ENCODE measurements at regions not wholly inside any gene's neighbourhood (a gene's known extent, or its start where the extent isn't known, plus 50 kb on each side); places are given as distances from the start of the nearest gene placed in this dataset.
A peak's percentile ranks its signal among the peaks of the same experiment; 100 is the strongest.

DNA sequence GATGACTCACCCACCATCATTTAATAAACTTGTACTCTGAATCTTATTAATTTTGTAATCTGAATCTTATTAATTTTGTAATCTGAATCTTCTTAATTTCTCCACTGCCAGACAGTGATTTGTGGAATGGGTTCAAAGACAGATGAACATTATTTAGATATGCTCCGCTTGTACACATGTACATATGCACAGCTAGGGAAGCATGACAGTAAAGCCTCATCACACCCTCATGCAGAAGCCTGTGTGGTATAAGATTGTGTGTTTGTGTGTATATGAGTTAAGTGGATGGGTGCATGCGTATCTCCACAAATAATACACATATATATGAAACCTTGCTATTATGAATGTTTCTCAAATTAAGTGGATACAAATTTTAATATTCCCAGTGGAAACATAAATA, 318.5 kb upstream of the SFRP2 start:
- DNase-seq (ENCODE audit: low read depth in 1 of 2, low spot score in 1 of 2), result no peak

DNA sequence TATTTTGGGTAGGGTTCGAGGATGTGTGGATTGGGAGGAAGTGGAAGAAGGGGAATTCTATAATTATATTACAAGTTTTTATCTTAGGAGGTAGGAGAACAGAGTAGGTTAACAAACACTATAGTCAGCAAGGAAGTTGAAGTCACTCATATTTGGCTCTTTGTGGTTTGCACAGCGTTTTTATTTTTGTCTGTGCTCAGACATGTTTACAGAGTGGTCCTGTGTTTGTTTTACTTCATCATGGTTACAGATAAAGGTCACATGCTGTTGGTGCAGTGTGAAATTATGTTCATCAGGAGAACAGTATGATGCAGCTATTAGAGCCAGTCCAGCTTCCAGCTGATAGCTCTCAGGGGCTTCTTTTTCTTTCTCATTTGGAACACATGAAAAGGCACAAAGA, 299.9 kb upstream of the SFRP2 start:
- no peak for DNase-seq (ENCODE audit: low read depth in 1 of 2, low spot score in 1 of 2)

GRCh38 chr4:154086247-154086646, 297.4 kb upstream of the SFRP2 start:
- DNase-seq (ENCODE audit: low read depth in 1 of 2, low spot score in 1 of 2), result no peak

- no peak for DNase-seq (ENCODE audit: low read depth in 1 of 2, low spot score in 1 of 2)
These were observed 296.0 kb upstream of the SFRP2 start for GRCh38 chr4:154084864-154085263.

DNA sequence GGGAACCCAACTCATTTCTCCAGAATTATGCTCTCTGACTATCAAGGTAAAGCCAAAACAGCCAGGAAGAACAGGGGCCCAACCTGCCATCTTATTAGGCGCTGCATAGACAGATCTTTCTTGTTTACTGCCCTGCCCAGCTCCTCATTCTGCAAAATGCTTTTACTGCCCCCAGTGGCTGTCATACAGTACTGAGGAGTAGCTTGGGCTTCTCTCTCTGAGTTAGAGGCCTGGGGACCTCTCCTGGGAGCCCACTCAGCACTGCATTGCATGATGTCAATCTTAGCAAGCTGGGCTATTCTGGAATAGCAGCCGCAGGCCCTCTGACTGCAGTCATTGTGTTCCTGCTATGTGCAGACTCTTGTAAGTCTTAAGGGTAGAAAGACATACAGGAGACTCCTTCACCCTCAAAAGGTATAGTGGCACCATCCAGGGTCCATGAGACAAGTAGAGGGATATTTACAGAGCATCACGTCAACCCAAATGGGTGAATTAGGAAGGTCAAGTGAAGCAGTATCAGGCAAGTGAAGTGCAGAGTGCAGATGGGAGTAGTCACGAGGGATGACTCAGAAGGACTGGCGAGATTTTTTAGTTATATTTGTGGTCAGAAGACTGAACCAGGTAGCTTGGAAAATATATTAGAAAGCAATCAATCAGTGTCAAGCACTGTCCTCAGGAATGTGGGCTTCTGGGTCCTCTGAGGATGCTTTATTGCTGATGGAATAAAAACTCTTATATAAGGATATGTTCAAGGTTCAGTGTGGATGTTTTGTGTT, 294.1 kb upstream of the SFRP2 start:
- DNase-seq (ENCODE audit: low read depth in 1 of 2, low spot score in 1 of 2), result peak in 1 of 2 donors; percentile 5

GRCh38 chr4:154081391-154081790, 292.5 kb upstream of the SFRP2 start:
- DNase-seq (ENCODE audit: low read depth in 1 of 2, low spot score in 1 of 2), result no peak

GRCh38 chr4:154078504-154079350, 289.8 kb upstream of the SFRP2 start:
- no peak for DNase-seq (ENCODE audit: low read depth in 1 of 2, low spot score in 1 of 2)

- no peak for DNase-seq (ENCODE audit: low read depth in 1 of 2, low spot score in 1 of 2)
These were observed 288.0 kb upstream of the SFRP2 start for GRCh38 chr4:154076921-154077320.

DNA sequence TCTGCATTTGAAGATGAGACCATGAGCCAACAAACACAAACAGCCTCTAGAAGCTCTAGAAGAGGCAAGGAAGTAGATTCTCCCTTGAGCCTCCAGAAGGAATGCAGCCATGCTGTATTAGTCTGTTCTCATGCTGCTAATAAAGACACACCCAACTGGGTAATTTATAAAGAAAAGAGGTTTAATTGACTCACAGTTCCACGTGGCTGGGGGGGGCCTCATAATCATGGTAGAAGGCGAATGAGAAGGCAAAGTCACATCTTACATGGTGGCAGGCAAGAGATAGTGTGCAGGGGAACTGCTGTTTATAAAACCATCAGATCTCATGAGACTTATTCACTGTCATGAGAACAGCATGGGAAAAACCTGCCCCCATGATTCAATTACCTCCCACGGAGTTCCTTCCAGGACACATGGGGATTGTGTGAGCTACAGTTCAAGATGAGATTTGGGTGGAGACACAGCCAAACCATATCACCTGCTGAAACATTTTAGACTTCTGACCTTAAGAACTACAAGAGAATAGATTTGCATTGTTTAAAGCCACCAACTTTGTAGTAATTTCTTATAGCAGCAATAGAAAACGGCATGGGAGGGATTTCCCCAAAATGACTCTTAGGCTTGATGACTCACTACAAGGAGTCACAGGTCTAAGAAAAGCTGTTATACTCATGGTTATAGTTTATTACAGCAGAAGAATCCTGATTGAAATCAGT, 284.4 kb upstream of the SFRP2 start:
- peak in 1 of 2 donors; percentile 17 for DNase-seq (ENCODE audit: low read depth in 1 of 2, low spot score in 1 of 2)

DNA sequence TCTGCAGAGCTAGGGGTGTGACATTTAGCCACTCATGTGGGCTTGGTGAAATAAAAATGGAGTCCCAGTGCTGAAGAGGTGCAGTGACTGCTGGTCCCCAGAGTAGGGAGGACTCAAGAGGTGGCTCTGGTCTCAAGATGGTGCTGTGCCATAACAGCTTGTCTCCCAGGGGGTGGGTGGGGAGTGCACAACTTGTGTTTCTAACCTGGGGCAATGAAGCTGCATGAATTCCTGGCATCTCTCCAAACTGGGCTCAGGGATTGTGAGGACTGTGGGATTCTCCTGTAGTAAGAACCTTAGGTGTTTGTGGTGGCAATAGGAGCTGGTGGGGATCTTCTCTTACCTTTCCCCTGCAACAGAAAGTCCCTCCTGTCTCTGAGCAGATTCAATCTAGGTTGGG, 278.9 kb upstream of the SFRP2 start:
- DNase-seq (ENCODE audit: low read depth in 1 of 2, low spot score in 1 of 2), result no peak

DNA sequence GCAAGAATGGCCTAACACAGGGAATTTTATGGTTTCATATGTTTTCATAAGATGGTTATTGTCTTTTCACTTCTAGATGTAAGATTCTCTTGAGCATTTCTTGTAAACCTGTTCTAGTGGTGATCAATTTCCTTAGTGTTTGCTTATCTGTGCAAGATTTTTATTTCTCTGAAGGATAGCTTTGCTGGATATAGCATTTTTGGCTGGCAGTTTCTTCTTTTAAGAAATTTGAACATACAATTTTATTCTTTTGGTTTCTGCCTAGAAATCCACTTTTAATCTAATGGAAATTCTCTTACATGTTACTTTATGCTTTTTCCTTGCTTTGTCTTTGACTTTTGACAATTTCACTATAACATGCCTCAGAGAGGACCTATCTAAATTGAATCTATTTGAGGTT, 276.5 kb upstream of the SFRP2 start:
- no peak for DNase-seq (ENCODE audit: low read depth in 1 of 2, low spot score in 1 of 2)

GRCh38 chr4:154064244-154064643, 275.4 kb upstream of the SFRP2 start:
- no peak for DNase-seq (ENCODE audit: low read depth in 1 of 2, low spot score in 1 of 2)

DNA sequence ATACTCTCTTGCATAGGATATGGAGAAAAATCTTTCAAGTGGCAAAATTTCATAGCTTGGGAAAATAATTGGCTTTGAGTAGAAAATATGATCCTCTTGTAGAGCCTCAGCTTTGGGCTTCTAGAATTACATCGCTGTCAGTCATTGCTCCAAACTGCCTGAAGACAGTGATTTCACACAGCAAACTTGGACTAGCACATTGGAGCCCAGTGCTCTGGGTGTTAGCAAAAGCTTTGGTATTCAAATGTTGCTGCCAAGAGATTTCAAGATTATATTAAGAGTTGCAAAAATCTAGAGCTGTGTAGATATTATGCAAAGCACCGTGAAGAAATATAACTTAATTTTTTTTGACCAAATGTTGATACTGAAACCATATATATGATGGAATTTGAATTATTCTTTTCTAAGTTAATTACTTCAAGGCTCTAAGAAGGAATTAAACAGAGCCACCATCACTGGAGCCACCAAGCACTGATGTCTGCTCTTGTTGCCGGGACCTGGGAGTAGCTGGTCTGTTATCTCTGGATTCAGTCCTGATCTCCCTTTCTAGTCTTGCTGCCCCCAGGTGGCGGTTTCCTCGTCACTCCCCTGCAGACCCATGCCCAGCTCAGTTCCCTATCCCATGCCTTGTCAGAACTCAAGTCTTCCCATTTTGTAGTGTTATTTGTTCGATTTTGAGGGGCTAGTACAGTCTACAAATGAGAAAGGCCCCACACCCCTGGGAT, 260.7 kb upstream of the SFRP2 start:
- no peak for DNase-seq (ENCODE audit: low read depth in 1 of 2, low spot score in 1 of 2)

GRCh38 chr4:154047733-154048132, 258.9 kb upstream of the SFRP2 start:
- no peak for DNase-seq (ENCODE audit: low read depth in 1 of 2, low spot score in 1 of 2)

DNA sequence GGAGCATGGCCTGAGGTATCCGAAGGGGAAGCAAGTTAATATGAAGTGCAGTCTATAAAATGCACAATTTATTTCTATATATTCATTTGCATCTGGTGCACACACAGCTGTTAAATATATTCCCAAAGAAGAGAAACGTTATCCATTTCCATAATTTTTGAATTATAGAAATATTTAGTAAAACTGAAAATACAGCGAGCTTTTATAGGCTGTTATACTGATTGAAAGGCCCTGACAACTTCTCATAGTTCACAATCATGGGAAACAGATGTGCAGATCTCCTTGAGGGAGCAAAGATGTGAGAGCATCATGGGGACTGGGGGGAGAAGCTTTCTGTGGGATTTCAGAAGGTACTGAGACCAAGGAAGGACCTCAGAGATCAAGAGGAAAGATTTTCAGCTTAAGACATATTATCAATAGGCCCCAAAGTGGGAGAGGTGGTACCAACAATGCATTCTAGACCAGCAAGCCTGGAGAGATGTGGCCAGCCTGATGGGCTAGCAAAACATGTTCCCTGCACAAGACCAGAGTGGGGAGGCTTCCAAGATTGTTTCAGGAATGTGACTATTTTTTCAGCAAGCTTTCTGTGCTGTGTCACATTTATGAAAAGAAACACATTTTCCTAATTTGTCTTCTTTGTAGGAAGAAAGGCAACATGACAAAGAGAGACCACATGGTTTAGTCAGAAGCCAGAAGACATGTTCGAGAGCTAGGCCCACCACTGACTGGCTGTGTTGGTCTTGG, 256.0 kb upstream of the SFRP2 start:
- DNase-seq (ENCODE audit: low read depth in 1 of 2, low spot score in 1 of 2), result no peak

DNA sequence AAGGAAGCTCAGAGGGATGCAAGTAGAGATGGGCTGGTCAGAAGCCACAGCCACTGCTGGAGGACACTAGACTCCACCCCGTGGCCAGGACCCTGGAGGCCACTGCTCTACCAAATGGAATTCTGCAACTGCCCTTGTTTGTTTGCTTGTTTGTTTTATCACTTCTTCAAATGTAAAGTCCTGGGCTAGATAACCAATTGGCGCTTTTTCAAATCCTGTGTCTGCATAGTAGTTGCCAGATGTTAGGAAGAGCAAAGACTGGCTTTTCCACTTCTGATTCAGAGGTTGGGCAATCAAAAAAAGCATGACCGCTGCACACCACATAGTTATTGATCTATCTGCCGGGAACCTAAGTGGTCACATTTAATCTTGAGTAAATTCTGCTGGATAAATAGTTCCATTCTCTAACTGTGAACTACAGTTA, 255.2 kb upstream of the SFRP2 start:
- DNase-seq (ENCODE audit: low read depth in 1 of 2, low spot score in 1 of 2), result no peak

GRCh38 chr4:154041640-154042039, 252.8 kb upstream of the SFRP2 start:
- no peak for DNase-seq (ENCODE audit: low read depth in 1 of 2, low spot score in 1 of 2)

GRCh38 chr4:154039435-154040343, 250.8 kb upstream of the SFRP2 start:
- no peak for DNase-seq (ENCODE audit: low read depth in 1 of 2, low spot score in 1 of 2)

GRCh38 chr4:154036856-154037255, 248.0 kb upstream of the SFRP2 start:
- no peak for DNase-seq (ENCODE audit: low read depth in 1 of 2, low spot score in 1 of 2)

All from activated CD4-positive, alpha-beta T cell treated with anti-CD3 and anti-CD28 coated beads, Interleukin-2, amount 50 U/mL, for 24 hours (primary cell).